ENCODE measurements at regions not wholly inside any gene's neighbourhood (a gene's known extent, or its start where the extent isn't known, plus 50 kb on each side); places are given as distances from the start of the nearest gene placed in this dataset.

DNA sequence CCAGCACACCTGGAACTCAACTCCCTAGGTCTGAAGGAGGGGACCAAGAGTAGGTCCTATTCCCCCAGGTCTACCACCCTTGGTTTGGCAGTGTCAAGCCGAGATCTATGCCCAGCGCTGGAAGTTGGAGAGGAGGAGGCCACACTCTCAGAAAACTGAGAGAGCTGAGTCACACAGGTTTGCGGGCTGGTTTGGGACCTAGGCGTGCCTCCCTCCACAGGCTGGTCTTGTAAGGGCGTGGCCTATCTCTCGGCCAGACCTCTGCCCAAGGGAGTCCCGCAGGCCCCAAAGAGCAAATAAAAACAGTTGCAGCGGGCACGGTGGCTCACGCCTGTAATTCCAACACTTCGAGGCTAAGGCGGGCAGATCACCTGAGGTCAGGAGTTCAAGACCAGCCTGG, 52.9 kb upstream of the INTU start:
- TF ChIP-seq POLR2A (IDR thresholded peaks at IDR 0.05; ENCODE audit: low read depth, low read length) (no peak), POLR2AphosphoS5 (IDR thresholded peaks at IDR 0.05; ENCODE audit: low read depth, low read length) (no peak)
